ENCODE measurements at regions not wholly inside any gene's neighbourhood (a gene's known extent, or its start where the extent isn't known, plus 50 kb on each side); places are given as distances from the start of the nearest gene placed in this dataset.
A peak's percentile ranks its signal among the peaks of the same experiment; 100 is the strongest.
"Not testable (repeated sequence)": the region's sequence is repeated elsewhere in the genome, so short reads cannot be mapped to it uniquely, and the experiment has no call there.

DNA sequence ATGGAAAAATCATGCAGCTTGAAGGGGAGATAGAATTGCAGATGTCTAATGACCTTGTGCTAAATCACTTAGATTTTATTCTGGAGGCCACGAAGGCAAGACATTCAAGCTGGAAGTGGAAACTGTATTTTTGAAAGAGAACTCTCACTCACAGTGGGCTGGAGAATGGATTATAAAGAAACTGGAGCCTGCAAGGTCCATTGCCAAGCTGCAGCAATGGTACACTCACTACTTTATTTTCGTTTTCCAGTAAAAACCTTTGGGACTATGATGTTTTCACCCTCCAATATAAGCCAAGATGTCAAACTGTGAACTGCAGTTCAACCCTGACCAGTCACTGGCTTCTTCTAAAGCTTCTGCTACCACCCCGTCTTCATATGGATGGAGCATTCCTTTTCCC lies 62.0 kb downstream of the SKIDA1 start:
- no peak for DNase-seq (ENCODE audit: low spot score)

DNA sequence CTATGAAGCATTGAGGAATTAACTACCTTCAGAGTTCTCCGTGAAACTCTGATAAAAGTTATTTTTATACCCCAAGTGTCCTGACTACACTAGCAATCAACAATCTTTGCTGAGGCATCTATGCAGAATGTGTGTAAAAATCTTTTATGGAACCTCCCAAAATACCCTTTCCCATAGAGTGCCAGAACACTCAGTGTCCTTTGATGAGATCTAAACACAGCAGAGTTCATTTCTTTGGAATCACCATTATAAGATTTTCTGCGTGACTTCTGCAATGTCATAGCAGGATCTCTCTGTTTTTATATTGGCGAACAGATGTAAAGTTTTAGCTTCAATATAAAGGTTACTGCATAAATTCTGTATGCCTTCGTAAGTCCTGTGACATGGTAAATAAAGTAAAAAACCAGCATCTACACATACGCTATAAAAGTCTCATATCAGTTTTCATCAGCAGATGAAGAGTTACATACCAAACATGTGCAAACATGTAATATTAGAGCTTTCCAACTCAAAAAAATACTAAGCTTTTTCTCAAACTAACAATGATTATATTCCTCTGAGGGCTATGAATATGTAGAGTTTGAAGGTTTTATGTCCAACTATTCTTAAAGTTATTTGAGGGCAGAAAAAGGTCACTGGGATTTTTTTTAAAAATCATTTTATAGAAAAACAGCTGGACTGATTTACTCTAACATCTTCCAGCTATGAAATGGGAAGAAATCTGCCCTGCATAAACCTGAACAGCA lies 67.2 kb downstream of the SKIDA1 start:
- DNase-seq (ENCODE audit: low spot score): no peak

- no peak for DNase-seq (ENCODE audit: low spot score)
Measured at GRCh38 chr10:21456160-21456559, 69.3 kb downstream of the SKIDA1 start.

DNA sequence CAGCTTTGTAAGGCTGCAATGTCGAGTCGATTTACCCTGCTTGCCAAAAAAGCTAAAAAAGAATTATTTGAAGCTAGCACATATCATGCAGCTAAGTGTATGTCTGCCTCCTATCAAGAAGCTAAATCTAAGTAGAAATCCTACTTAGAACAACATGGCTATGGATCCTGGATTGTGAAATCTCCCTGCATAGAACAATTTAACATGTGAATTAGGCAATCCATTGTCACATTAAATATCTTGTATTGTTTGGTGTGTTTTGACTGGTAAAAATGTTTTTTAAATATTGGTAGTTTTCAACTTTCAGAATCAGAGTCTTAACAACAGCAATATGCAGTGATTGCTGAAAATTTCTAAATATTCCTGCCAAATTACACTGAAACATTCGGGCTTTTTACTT lies 73.3 kb downstream of the SKIDA1 start:
- DNase-seq (ENCODE audit: low spot score): no peak

GRCh38 chr10:21449288-21449966 lies 76.1 kb downstream of the SKIDA1 start:
- no peak for DNase-seq (ENCODE audit: low spot score)

GRCh38 chr10:21445163-21445562 lies 80.3 kb downstream of the SKIDA1 start:
- no peak for DNase-seq (ENCODE audit: low spot score)

GRCh38 chr10:21441625-21442024 lies 83.9 kb downstream of the SKIDA1 start:
- no peak for DNase-seq (ENCODE audit: low spot score)

- not testable (repeated sequence) for DNase-seq (ENCODE audit: low spot score)
Measured at GRCh38 chr10:21438914-21439313, 86.6 kb downstream of the SKIDA1 start.

GRCh38 chr10:21437770-21438382 lies 87.6 kb downstream of the SKIDA1 start:
- DNase-seq (ENCODE audit: low spot score): no peak

- no peak for DNase-seq (ENCODE audit: low spot score)
Measured at GRCh38 chr10:21432266-21432665, 93.2 kb downstream of the SKIDA1 start.

DNA sequence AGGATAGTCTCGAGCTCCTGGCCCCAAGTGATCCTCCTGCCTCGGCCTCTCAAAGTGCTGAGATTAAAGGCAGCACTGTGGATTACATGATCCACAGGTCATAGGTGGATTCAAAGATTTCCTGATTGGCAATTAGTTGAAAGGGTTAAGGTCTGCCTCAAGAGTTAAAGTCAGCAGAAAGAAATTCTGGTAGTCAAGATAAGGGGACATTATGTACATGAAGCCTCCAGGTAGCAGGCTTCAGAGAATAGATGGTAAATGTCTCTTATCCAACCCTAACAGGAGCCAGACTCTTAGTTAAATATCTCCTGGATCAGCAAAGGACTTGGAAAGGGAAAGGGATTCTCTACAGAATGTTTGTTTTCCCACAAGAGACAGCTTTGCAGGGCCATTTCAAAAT lies 93.7 kb downstream of the SKIDA1 start:
- DNase-seq (ENCODE audit: low spot score): no peak

- DNase-seq (ENCODE audit: low spot score): no peak
Measured at GRCh38 chr10:21427804-21428481, 97.5 kb downstream of the SKIDA1 start.

- DNase-seq (ENCODE audit: low spot score): no peak
Measured at GRCh38 chr10:21424459-21424861, 101.0 kb downstream of the SKIDA1 start.

GRCh38 chr10:21423850-21424249 lies 101.6 kb downstream of the SKIDA1 start:
- DNase-seq (ENCODE audit: low spot score): no peak

DNA sequence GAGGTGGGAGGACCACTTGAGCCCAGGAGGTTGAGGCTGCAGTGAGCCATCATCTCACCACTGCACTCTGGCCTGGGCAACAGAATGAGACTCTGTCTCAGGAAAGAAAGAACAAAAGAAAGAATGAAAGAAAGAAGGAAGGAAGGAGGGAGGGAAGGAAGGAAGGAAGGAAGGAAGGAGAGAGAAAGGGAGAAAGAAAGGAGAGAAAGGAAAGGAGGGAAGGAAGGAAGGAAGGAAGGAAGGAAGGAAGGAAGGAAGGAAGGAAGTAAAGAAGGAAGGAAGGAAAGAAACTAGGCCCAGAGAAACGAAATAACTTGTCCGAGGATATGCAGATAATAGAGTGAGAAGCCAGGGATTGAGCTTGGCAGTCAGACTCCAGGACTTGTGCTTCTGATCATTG lies 102.1 kb downstream of the SKIDA1 start:
- DNase-seq (ENCODE audit: low spot score): no peak

GRCh38 chr10:21421794-21422193 lies 103.7 kb downstream of the SKIDA1 start:
- no peak for DNase-seq (ENCODE audit: low spot score)

- no peak for DNase-seq (ENCODE audit: low spot score)
Measured at GRCh38 chr10:21421016-21421415, 104.5 kb downstream of the SKIDA1 start.

DNA sequence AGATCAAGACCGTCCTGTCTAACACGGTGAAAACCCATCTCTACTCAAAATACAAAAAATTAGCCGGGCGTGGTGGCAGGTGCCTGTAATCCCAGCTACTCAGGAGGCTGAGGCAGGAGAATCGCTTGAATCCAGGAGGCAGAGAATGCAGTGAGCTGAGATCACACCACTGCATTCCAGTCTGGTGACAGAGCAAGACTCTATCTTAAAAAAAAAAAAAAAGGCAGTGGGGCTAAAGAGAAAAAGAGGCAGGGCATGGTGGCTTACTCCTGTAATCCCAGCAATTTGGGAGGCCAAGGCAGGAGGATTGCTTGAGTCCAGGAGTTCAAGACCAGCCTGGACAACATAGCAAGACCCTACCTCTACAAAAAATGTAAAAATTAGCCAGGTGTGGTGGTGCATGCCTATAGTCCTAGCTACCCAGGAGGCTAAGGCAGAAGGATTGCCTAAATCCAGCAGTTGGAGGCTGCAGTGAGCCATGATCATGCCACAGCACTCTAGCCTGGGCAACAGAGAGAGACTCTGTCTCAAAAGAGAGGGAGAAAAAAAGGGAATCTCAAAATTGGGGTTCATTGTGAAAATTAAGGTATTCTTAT lies 106.4 kb downstream of the SKIDA1 start:
- not testable (repeated sequence) for DNase-seq (ENCODE audit: low spot score)

- no peak for DNase-seq (ENCODE audit: low spot score)
Measured at GRCh38 chr10:21417172-21417712, 108.2 kb downstream of the SKIDA1 start.

DNA sequence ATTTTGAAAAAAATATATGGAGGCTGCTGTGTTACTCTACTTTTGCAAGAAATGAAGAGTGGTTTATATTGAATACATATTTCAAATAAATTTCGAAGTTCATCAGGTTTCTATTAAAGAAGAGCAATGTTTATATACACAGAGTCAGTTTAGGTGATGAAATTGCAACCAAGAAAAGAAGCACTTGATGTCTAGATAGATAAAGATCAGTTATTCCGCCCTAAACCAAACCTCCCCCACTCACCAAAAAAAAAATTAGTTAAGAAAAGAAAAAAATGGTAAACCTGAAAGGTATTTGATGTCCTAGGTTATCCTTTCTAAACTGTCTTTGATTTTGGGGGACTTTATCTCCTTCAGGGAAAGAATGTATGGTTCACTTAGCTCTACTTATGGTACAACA lies 111.8 kb downstream of the SKIDA1 start:
- no peak for DNase-seq (ENCODE audit: low spot score)

- no peak for DNase-seq (ENCODE audit: low spot score)
Measured at GRCh38 chr10:21413268-21413667, 112.2 kb downstream of the SKIDA1 start.

DNA sequence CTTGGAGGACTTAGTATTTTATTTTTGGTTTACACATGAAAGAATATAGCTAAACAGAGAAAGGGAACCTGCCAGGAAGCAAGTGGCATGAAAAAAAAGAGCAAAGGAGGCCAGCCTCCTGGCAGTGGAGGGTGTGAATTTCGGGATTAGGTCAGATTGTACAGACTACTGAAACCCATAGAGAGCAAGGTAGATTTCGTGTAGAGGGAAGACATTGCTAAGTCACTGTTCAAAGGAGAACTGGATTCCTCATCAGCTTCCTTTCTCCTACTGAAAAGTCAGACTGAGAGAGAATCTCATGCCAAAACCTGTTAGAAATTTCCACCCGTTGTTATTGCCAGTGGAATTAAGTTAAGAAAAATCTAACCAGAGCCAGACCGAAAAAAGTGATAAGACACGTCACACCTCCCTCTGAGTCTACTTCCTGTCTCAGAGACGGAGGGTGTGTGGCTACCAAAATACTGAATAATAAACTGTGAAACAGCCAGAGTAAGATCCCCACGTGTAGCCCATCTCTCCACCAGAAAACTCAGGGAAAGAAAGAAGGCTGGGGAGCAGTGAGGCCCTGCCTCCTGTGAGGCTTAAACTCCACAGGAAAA lies 118.8 kb downstream of the SKIDA1 start:
- peak; percentile 35 for DNase-seq (ENCODE audit: low spot score)
